ENCODE measurements at regions not wholly inside any gene's neighbourhood (a gene's known extent, or its start where the extent isn't known, plus 50 kb on each side); places are given as distances from the start of the nearest gene placed in this dataset.

- H3K4me1 ChIP-seq (ENCODE audit: control insufficient read depth, low read length): no peaks in the 10 kb centered on the region
- no peaks in the 10 kb centered on the region for H3K36me3 ChIP-seq (ENCODE audit: control insufficient read depth, low read length)
- H3K4me2 ChIP-seq (ENCODE audit: low read length): no peak overlapping the region
- TF ChIP-seq EZH2phosphoT487 (IDR thresholded peaks at IDR 0.05; ENCODE audit: borderline replicate concordance, low read length): no peak
- no peak for TF ChIP-seq CTCF (IDR thresholded peaks at IDR 0.05; ENCODE audit: low read depth, low read length, poor library complexity, severe bottlenecking)
- no peaks in the 10 kb centered on the region for H3K9me2 ChIP-seq (replicated peaks; ENCODE audit: control insufficient read depth, low read length)
- no peak overlapping the region for H3K4me3 ChIP-seq (ENCODE audit: low read length)
- no peaks in the 10 kb centered on the region for H3K79me2 ChIP-seq (ENCODE audit: control insufficient read depth, low read length)
- no peak overlapping the region for H3K27ac ChIP-seq (ENCODE audit: low read depth, low read length)
- no peaks in the 10 kb centered on the region for H3K27me3 ChIP-seq (ENCODE audit: control insufficient read depth, low read length)
- no peaks in the 10 kb centered on the region for H3K9me3 ChIP-seq (ENCODE audit: control insufficient read depth, insufficient read depth, low read length)
- H3F3A ChIP-seq (ENCODE audit: control insufficient read depth, insufficient read depth): no peaks in the 10 kb centered on the region
- H4K20me1 ChIP-seq (ENCODE audit: control insufficient read depth, insufficient read depth, low read depth, low read length): no peaks in the 10 kb centered on the region
These were observed 105.4 kb upstream of the FAM78B start for GRCh38 chr1:166272155-166272554.

GRCh38 chr1:166272851-166273250 is 106.0 kb upstream of the FAM78B start:
- no peak overlapping the region for H3K4me3 ChIP-seq (ENCODE audit: low read length)
- no peak overlapping the region for H3K27ac ChIP-seq (ENCODE audit: low read depth, low read length)
- no peaks in the 10 kb centered on the region for H3K27me3 ChIP-seq (ENCODE audit: control insufficient read depth, low read length)
- H3K4me2 ChIP-seq (ENCODE audit: low read length): no peak overlapping the region
- H3K79me2 ChIP-seq (ENCODE audit: control insufficient read depth, low read length): no peaks in the 10 kb centered on the region
- no peaks in the 10 kb centered on the region for H3K36me3 ChIP-seq (ENCODE audit: control insufficient read depth, low read length)
- H3K9me2 ChIP-seq (replicated peaks; ENCODE audit: control insufficient read depth, low read length): no peaks in the 10 kb centered on the region
- H3K9me3 ChIP-seq (ENCODE audit: control insufficient read depth, insufficient read depth, low read length): no peaks in the 10 kb centered on the region
- TF ChIP-seq CTCF (IDR thresholded peaks at IDR 0.05; ENCODE audit: low read depth, low read length, poor library complexity, severe bottlenecking): no peak
- no peak for TF ChIP-seq EZH2phosphoT487 (IDR thresholded peaks at IDR 0.05; ENCODE audit: borderline replicate concordance, low read length)
- H3F3A ChIP-seq (ENCODE audit: control insufficient read depth, insufficient read depth): no peaks in the 10 kb centered on the region
- no peaks in the 10 kb centered on the region for H3K4me1 ChIP-seq (ENCODE audit: control insufficient read depth, low read length)
- no peaks in the 10 kb centered on the region for H4K20me1 ChIP-seq (ENCODE audit: control insufficient read depth, insufficient read depth, low read depth, low read length)

- Histone ChIP-seq H3K9me3 (ENCODE audit: control insufficient read depth, insufficient read depth, low read length) (no peaks in the 10 kb centered on the region), H3K4me2 (ENCODE audit: low read length) (no peak overlapping the region), H4K20me1 (ENCODE audit: control insufficient read depth, insufficient read depth, low read depth, low read length) (no peaks in the 10 kb centered on the region), H3K79me2 (ENCODE audit: control insufficient read depth, low read length) (no peaks in the 10 kb centered on the region), H3K9me2 (replicated peaks; ENCODE audit: control insufficient read depth, low read length) (no peaks in the 10 kb centered on the region), H3K27ac (ENCODE audit: low read depth, low read length) (no peak overlapping the region), H3F3A (ENCODE audit: control insufficient read depth, insufficient read depth) (no peaks in the 10 kb centered on the region), H3K4me1 (ENCODE audit: control insufficient read depth, low read length) (no peaks in the 10 kb centered on the region), H3K27me3 (ENCODE audit: control insufficient read depth, low read length) (no peaks in the 10 kb centered on the region), H3K36me3 (ENCODE audit: control insufficient read depth, low read length) (no peaks in the 10 kb centered on the region), H3K4me3 (ENCODE audit: low read length) (no peak overlapping the region)
- TF ChIP-seq CTCF (IDR thresholded peaks at IDR 0.05; ENCODE audit: low read depth, low read length, poor library complexity, severe bottlenecking): no peak
These were observed 106.8 kb upstream of the FAM78B start for GRCh38 chr1:166273618-166274017.
